ENCODE measurements at regions not wholly inside any gene's neighbourhood (a gene's known extent, or its start where the extent isn't known, plus 50 kb on each side); places are given as distances from the start of the nearest gene placed in this dataset.

DNA sequence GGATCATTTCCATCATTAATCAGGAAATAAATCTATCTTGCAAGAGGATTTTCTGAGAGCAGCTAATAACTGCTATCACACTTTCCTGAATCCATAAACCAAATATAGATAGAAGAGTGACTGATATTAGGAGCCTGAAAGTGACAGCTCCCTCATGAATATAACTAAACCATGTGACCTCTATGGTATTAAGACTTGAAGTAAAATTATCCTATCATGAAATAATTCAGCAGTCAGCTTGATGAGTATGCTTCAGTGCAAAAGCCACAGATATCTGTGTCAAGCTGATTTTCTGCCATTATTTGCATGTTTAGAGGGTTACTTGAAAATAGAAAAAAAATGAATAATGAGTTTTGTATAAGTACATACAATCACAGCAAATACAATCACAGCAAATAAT lies 80.1 kb upstream of the PPP1R3A start:
- Histone ChIP-seq H4K20me1 (ENCODE audit: control insufficient read depth, extremely low read depth, insufficient read depth, low read length) (no peaks in the 10 kb centered on the region), H3K79me2 (ENCODE audit: control insufficient read depth, insufficient read depth, low read length) (no peaks in the 10 kb centered on the region), H3K9ac (ENCODE audit: control insufficient read depth, extremely low read depth, insufficient read depth, low read length) (no peak overlapping the region), H3K36me3 (ENCODE audit: control insufficient read depth in 2 of 2, extremely low read depth in 1 of 2, insufficient read depth in 2 of 2, low read length in 2 of 2) (no peaks in the 10 kb centered on the region), H2AFZ (ENCODE audit: control insufficient read depth, low read length) (no peak overlapping the region), H3K4me1 (ENCODE audit: control insufficient read depth, extremely low read depth, insufficient read depth, low read length) (no peaks in the 10 kb centered on the region), H3K9me1 (ENCODE audit: control insufficient read depth, extremely low read depth, insufficient read depth, low read length) (no peaks in the 10 kb centered on the region), H3K27ac (ENCODE audit: control insufficient read depth, insufficient read depth, low read length) (no peak overlapping the region), H3K9me3 (ENCODE audit: control insufficient read depth, low read depth, low read length) (no peaks in the 10 kb centered on the region), H3K27me3 (ENCODE audit: control insufficient read depth, extremely low read depth, insufficient read depth, low read length) (no peaks in the 10 kb centered on the region), H3K4me3 (ENCODE audit: control insufficient read depth in 2 of 3, extremely low read depth in 1 of 3, insufficient read depth in 2 of 3, low read depth in 1 of 3, low read length in 3 of 3) (no peak overlapping the region), H3K4me2 (ENCODE audit: control insufficient read depth, extremely low read depth, insufficient read depth, low read depth, low read length) (no peak overlapping the region)
- no peak for TF ChIP-seq EZH2 (IDR thresholded peaks at IDR 0.05; ENCODE audit: low read length)
- TF ChIP-seq, protein P1, sequence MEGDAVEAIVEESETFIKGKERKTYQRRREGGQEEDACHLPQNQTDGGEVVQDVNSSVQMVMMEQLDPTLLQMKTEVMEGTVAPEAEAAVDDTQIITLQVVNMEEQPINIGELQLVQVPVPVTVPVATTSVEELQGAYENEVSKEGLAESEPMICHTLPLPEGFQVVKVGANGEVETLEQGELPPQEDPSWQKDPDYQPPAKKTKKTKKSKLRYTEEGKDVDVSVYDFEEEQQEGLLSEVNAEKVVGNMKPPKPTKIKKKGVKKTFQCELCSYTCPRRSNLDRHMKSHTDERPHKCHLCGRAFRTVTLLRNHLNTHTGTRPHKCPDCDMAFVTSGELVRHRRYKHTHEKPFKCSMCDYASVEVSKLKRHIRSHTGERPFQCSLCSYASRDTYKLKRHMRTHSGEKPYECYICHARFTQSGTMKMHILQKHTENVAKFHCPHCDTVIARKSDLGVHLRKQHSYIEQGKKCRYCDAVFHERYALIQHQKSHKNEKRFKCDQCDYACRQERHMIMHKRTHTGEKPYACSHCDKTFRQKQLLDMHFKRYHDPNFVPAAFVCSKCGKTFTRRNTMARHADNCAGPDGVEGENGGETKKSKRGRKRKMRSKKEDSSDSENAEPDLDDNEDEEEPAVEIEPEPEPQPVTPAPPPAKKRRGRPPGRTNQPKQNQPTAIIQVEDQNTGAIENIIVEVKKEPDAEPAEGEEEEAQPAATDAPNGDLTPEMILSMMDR (optimal IDR thresholded peaks at IDR 0.05 in 1 of 3, IDR thresholded peaks at IDR 0.05 in 1 of 3, conservative IDR thresholded peaks at IDR 0.05 in 1 of 3; ENCODE audit: extremely low read depth in 1 of 3, insufficient read depth in 2 of 3, low read length in 3 of 3): no peak
- FAIRE-seq (no peak), DNase-seq (ENCODE audit: low read depth, low spot score) (no peak)
- dilution Hi-C loops (cut with MboI; ENCODE audit: extremely low pct_ligation_motif_present, low sequenced_read_pairs): no loop called here

DNA sequence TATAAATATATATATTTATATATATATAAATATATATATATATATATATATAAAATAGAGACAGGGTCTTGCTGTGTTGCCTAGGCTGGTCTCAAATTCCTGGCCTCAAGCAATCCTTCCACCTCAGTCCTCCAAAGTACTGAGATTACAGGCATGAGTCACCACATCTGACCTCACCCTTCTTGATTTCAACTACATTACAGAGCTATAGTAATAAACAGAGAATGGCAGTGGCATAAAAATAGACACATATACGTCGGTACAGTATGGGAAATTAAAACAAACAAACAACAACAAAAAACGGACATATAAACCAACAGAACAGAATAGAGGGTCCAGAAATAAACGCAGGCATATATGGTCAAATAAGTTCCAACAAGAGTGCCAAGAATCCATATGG lies 77.6 kb upstream of the PPP1R3A start:
- no peak for FAIRE-seq
- no peak overlapping the region for H3K27ac ChIP-seq (ENCODE audit: control insufficient read depth, insufficient read depth, low read length)
- no peak overlapping the region for H2AFZ ChIP-seq (ENCODE audit: control insufficient read depth, low read length)
- no peaks in the 10 kb centered on the region for H3K79me2 ChIP-seq (ENCODE audit: control insufficient read depth, insufficient read depth, low read length)
- dilution Hi-C loops (cut with MboI; ENCODE audit: extremely low pct_ligation_motif_present, low sequenced_read_pairs): no loop called here
- no peak overlapping the region for H3K4me3 ChIP-seq (ENCODE audit: control insufficient read depth in 2 of 3, extremely low read depth in 1 of 3, insufficient read depth in 2 of 3, low read depth in 1 of 3, low read length in 3 of 3)
- no peak overlapping the region for H3K9ac ChIP-seq (ENCODE audit: control insufficient read depth, extremely low read depth, insufficient read depth, low read length)
- H3K27me3 ChIP-seq (ENCODE audit: control insufficient read depth, extremely low read depth, insufficient read depth, low read length): no peaks in the 10 kb centered on the region
- no peaks in the 10 kb centered on the region for H4K20me1 ChIP-seq (ENCODE audit: control insufficient read depth, extremely low read depth, insufficient read depth, low read length)
- no peaks in the 10 kb centered on the region for H3K4me1 ChIP-seq (ENCODE audit: control insufficient read depth, extremely low read depth, insufficient read depth, low read length)
- no peak overlapping the region for H3K4me2 ChIP-seq (ENCODE audit: control insufficient read depth, extremely low read depth, insufficient read depth, low read depth, low read length)
- H3K36me3 ChIP-seq (ENCODE audit: control insufficient read depth in 2 of 2, extremely low read depth in 1 of 2, insufficient read depth in 2 of 2, low read length in 2 of 2): no peaks in the 10 kb centered on the region
- H3K9me3 ChIP-seq (ENCODE audit: control insufficient read depth, low read depth, low read length): no peaks in the 10 kb centered on the region
- no peaks in the 10 kb centered on the region for H3K9me1 ChIP-seq (ENCODE audit: control insufficient read depth, extremely low read depth, insufficient read depth, low read length)
- TF ChIP-seq, protein P1 (optimal IDR thresholded peaks at IDR 0.05 in 1 of 3, IDR thresholded peaks at IDR 0.05 in 1 of 3, conservative IDR thresholded peaks at IDR 0.05 in 1 of 3; ENCODE audit: extremely low read depth in 1 of 3, insufficient read depth in 2 of 3, low read length in 3 of 3): no peak
- no peak for TF ChIP-seq EZH2 (IDR thresholded peaks at IDR 0.05; ENCODE audit: low read length)
- DNase-seq (ENCODE audit: low read depth, low spot score): no peak

Data from keratinocyte (primary cell).